Right kidney (tissue), 1 donor: ENCODE measurements at regions not wholly inside any gene's neighbourhood (a gene's known extent, or its start where the extent isn't known, plus 50 kb on each side); places are given as distances from the start of the nearest gene placed in this dataset.

Source experiments
- DNase-seq: peaks from one replicate; pipeline ENCODE4 v3.0.0-alpha.2; 2016

DNA sequence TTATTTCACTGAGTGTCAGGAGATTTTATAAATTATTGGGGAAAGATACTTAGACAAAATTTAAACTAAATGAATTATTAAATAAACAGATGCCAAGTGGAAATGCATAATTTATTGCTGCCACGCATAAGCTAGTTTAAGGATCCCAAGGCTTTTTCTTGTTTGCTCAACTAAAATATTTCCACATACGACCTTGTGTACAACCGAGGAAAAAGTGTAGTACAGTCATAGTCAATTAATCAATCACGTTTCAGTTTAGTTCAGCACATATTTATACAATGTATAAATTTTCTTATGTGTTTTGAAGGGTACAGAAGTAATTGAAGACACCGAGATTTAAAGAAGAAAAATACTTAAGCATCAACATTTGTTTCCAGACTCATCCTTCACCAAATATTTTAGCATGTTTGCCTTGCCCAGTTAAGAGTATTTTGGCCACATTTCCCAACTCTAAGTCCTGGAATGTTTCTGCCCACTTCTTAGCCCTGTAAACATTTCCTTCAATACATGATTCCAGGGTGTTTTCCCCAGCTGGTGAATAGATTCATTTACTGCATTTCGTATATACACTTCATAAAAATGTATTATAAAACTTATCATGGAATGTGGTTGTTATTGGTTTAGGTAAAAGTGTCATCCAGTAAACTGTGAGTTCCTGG lies 652.9 kb downstream of the ELAVL2 start:
- DNase-seq: no peak

DNA sequence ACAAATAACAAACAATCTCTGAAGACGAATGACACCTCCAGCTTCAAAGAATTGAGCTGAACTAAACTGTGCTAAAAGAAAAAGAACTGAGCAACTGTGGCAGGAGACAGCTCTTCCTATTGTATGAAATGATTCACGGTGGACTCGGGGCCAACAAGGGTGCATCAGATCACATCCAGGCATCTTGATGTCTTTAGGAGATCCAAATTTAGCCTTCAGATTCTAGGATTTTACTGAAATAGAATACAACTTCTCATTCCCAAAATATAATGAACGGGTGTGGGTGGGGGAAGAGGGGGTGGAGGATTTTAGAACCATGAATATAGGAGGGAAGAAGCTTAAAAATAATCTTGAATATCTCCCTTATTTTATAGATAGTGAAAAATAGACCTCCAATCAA lies 631.8 kb downstream of the ELAVL2 start:
- no peak for DNase-seq

DNA sequence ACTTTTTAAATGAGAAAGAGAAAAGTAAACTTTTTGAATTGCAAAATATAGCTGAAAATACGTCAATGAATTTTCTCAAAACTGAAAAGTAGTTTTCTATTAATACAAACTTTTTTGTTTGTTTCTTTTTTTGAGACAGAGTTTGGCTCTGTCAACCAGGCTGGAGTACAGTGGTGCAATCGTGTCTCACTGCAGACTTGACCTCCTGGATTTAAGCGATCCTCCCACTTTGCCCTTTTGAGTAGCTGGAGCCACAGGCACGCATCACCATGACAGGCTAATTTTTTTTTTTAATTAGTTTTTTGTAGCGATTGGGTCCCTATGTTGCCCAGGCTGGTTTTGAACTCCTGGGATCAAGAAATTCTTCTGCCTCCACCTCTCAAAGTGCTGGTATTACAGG lies 610.4 kb downstream of the ELAVL2 start:
- no peak for DNase-seq

DNA sequence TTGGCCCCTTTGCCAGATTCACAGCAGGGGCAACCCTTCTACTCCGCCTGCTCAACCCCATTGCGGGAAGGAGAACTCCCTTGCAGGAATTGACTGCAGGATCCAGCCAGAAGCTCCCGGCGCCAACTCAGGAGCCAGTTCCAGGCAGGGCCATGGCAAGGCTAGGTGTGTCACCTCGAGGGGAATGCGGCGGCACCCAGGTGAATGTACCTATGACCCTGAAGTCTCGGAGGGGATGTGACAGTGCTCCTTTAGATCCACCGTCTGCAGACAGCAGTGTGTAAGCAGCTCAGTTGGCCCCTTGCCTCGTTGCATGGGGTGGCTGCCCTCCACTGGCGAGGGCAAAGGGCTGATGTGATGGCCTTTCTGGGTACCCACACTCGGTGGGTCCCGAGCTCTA lies 606.6 kb downstream of the ELAVL2 start:
- no peak for DNase-seq

DNA sequence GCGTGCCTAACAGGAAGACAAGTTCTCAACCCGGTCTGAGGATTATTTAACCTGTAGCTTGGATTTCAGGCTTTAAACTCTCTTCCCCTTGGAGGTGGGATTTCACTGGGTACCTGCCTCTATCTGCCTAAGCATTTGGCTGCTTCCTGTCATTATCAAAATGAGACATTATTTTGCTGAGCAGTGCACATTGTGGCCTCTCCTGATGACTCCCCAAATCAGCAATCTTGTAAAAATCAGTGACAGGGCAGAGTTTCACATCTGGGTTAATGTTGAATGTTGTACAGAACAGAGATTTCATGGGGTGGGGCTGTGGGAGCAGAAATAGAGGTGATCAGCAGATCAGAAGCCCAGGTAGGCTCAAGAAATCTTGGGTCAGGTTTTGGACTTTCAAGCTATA lies 605.9 kb downstream of the ELAVL2 start:
- DNase-seq: no peak

DNA sequence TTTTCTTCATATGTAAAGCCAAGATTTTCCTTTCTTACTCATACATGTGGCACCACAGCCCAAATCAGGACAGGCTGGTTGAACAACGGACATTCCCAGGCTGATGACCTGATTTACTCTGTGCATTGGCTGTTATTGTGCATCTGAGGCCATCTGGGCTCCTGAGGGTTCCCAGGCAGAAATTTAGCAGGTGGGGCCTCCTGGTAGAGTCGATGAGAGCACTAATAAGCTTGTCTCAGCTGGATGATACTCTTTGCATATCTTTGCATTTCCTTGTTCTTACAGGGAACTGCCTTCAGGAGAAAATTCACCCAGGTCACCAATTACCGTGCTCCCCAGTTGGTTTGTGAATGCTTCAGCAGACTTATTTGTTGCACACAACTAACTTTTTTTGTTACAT lies 605.1 kb downstream of the ELAVL2 start:
- no peak for DNase-seq

DNA sequence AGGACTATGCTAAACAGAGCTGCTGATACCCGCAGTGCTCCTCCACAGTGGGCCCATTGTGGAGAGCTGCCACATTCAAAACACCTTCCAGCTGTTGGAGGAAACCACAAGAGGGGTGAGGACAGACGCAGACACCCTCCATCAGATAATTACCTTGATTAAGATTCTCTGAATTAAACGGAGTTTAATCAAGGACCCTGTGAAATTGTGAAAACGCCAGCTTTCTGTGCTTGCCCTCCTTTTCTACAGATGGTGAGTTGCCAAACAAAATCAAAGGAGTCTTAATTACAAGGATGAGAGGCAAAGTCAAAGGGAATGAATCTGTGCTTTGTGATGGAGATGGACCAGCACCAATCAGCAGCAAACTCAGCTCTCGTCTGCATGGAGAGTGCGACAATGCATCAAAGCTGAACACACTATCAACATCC lies 596.1 kb downstream of the ELAVL2 start:
- no peak for DNase-seq

DNA sequence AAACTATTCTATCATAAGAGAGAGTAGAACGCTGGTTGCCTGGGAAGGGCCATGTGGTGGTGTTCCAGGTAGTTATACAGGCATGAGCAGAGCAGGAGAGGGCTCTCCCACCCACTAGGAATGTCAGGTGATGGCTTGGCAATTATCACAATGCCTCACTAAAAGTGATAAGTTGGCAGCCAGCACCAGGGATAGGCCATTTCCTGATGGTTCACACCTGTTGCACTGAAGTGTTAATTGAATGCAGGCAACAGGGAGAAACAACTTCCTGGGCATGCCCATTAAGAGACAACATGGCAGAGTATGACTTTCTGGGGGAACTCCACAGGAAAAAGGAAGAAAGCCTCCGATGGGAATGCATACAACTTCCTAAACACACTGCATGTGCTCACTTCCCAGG lies 593.2 kb downstream of the ELAVL2 start:
- no peak for DNase-seq

DNA sequence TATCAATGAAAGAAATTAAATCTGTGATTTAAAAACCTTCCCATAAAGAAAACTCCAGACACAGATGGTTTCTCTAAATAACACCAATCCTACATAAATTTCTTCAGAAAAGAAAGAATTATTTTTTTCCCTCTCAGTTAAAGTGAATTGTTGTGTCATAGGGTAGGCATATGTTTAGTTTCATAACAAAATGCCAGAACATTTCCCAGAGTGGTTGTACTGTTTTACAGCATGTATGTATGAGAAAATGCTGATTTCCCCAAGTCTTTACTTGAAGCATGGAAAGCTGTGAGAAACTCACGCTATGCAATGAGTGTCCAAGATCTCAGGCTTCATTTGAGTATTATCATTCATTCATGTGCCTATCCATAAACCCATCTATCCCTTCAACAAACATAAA lies 582.5 kb downstream of the ELAVL2 start:
- no peak for DNase-seq

DNA sequence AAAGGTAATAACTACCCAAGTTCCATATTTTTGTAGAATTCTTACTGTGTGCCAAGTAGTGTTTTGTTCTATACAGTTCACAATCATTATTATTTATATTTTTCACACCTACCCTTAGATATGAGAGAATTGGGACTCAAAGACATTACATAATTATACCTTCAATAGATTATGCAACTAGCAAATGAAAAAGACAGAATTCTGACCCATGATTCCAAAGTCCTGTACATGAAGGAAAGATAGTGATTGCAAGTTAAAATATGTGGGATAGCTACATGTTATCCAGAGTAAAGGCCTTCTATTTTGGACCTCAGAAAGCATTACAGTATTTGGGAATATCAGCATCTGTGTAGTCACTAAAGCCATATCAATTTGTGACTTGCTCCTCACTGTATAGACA lies 581.0 kb downstream of the ELAVL2 start:
- no peak for DNase-seq

DNA sequence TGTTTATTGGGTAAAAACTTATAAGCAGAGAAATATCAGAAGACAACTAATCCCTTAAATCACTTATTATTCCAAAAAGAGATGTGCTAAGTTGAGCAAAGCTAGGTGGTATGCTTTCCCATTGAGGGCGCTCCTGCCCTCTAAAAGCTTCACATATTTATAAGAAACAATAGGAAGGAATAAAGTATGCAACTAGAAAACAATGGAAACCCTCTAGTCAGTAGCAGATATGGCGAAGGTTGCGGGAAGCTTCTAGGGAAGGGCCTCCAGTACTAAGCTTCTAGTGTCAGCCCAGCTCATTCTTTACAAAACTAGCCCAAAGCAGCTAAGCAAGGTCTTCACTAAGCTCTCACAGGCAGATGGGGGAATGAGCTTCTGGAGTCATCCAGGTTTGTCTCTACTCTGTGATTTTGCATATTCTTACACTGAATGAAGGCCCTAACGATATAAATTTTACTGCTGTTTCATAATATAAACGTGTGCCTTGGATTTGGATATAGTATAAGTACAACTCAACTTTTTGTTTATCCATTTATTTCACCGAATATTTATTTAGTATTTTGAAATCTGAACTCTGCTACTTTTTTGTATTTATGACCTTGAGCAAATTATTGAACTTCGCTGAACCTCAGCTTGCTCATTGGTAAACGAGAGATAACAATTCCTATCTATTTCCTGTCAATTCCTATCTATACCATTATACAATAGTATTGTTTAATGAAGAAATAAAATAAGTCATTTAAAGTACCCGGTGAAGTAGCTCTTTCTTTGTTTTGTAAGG lies 571.4 kb downstream of the ELAVL2 start:
- DNase-seq: no peak

DNA sequence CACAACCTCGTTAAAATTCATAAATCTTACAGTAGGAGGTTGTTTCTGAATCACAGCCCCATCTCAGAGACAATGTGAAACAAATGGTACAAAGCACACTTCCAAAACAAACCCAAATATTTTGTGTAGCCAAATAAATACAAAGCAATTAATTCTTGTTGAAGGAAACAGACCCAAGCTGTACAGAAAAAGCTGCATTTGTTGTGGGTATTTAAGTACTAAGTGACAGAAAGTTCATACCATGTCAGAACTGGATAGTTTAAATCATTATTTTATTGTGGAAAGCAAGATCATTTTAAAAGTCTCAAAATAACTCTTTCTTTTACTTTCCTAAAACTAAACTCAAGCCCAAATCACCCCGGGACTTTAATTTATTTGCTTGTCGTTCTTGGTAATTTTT lies 570.7 kb downstream of the ELAVL2 start:
- DNase-seq: no peak

DNA sequence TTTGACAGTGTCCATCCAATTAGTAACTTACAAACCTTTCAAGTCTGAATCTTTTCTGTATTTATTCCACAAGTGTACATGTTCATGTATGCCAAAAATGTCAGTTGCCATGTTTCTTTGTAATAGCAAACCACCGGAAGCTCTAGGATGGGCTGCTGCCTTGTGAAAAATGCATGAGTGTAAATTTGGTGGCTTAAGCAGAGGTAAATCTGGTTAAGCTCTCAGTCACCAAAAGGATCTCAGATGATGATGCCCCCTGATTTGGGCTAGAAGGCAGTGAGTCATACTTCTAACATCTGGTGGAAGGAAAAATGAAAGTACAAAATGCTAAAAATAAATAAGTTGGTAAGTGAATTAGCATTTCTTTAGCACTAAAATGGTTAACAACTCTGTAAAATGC lies 567.5 kb downstream of the ELAVL2 start:
- DNase-seq: no peak

DNA sequence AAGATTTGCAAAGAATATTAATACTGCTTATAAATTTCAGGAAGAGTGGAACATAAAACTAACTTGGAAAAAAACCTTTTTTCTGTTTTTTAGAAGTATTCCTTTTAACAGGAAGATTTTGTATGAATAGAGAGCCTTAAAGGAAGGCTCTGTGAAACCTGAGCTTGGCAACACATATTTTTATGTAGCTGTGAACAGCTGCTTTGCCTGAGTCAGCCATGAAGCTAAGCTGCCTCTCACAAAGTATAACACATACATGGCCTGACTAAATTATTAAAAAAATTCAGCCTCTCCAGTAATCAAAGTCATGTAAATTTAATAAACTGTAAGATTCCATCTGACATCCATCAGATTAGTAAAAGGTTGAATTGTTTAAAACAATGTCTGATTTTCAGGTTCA lies 547.5 kb downstream of the ELAVL2 start:
- no peak for DNase-seq

DNA sequence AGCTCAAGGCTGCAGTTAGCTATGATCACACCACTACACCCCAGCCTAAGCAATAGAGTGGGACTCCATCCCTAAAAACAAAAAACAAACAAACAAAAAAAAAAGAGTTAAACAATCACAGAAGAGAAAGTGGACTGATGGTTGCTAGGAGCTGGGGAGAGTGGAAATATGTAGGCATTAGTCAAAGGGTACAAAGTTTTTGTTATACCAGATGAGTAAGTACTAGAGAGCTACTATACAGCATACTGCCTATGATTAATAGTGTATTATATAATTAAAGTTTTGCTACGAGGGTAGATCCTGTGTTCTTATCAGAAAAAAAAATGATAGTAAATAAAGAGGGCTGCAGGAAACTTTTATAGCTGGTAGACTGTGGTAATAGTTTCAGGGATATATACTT lies 538.6 kb downstream of the ELAVL2 start:
- no peak for DNase-seq

DNA sequence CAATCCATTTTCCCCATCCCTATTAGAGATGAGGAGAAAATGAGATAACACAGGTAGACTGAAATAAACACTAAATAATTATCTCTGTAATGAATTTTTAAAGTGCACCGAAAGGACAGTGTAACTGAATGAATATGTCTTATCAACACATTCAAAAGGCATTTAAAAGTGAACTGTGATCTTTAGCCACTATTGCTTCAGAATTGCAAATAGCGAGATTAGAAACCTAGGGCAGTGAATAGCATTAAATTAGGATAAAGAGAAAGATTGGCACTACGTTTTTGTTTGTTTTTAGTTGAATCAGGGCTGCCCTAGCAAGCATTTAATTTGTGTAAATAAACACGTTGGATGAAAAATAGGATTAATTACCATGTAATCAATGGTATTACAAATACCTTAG lies 537.5 kb downstream of the ELAVL2 start:
- DNase-seq: no peak

DNA sequence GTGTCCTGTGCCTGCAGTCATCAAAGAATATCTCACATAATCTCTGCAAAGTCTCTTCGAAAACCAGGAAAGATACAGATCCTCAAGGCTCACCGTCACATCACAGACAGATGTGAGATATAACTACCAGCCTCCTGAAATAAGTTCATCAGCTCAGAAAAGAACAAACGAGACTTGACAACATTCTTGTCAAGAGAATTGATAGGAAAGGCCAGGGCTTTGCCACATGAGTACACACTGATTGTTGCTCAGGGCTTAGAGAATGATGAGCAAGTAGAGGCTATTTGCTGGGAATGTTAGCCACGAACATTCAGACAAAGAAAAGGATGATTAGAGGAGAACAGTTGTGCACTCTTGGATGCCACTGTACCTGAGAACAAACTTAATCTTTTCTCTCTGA lies 535.1 kb downstream of the ELAVL2 start:
- DNase-seq: no peak

DNA sequence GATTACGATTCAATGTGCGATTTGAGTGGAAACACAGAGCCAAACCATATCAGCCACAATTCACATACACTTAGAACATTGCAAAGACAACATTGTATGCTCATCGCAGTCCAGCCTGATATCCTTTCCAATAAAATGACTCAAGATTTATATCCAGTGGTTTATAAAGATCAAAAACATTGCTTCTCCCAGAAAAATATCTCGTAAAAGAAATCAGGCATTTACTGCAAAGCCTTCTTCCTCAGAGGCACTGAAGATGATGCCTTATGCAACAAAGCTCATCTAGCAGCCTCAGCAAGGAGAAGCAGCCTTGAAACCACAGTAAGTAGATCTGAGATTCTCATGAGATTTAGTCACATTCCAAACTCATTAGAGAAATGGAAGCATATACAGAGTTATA lies 523.8 kb downstream of the ELAVL2 start:
- no peak for DNase-seq

DNA sequence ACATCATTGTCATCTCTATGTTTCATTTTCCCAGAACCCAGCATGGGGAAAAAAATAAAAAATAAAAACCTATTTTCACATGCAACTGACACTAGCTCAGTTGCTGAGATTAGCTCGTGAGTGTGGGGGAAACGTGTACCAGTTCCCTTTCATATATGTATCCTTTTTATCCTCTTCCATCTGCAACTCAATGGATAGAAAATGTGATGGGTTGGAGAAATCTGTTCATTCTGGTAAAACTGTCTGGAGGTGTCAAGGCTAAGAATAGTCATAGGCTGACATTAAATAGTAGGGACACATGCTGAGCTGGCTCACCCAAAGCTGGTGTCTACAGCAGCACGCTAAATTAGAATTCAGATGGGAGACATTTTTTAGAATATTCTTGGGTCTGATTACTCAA lies 519.3 kb downstream of the ELAVL2 start:
- no peak for DNase-seq

DNA sequence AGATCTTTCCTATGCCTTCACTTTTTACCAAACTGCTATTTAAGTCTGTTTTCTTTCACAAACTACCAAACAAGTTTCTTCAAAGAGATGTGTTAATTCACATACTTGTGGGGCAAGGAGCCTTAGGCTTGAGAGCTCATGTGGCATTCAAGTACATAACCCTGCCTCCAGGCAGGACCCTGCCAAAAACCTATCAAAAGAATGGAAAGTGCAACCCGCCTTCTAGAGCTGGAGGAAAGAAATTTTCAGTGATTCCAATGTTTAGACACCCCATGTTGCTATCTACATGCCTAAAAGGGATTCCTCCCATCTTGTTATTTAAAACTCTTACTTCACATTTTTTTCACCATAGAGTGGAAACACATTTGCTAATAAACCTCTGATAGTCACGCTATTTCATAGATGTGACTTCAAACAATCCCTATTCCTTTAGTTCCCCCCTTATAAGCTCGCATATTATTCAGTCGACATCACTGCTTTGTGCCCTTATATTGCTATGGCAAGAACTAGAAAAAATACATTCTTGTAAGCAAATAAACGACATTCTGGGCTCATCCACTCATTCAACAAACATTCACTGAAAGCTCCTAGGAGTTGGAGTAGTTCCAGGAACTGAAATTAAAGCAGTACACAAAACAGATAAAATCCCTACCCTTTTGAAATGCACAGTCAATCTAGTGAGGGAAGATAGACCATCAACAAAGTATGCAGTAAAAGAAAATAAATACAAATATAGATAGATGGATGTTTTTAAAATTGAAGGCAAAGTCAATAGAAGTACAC lies 518.1 kb downstream of the ELAVL2 start:
- DNase-seq: no peak

DNA sequence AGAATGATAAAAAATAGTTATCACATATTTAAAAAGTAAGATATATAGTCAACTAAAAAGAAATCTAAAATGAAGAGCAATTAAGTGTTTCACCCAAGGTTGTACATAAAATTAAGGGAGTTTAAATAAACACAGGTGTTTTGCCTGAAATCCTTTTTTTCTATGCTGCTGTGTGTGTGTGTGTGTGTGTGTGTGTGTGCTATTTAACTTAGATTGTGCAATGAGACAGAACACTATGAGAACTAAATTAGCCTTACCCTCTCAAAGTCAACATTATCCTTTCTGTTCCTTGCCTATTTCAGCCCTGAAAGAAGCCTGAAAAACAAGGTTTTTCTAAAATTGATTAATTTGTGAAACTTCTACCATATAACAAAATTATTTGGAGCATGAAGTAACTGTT lies 516.2 kb downstream of the ELAVL2 start:
- no peak for DNase-seq

DNA sequence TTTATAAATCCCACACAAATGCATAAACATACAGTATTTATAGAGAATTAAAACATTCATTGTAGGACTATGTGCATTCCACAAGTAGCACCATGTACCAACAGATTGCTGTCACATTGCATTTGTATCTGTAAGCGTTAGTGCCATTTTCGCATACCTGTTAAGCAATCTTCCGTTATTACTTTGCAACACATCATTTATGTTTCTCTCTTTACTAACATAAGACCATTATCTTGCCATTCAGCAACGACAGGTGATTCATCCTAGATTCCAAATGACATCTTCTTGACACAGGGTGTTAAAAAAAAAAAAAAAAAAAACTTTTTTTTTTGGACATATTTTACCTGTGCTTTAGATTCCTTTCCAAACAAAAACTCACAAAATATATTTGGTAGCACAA lies 511.8 kb downstream of the ELAVL2 start:
- no peak for DNase-seq

DNA sequence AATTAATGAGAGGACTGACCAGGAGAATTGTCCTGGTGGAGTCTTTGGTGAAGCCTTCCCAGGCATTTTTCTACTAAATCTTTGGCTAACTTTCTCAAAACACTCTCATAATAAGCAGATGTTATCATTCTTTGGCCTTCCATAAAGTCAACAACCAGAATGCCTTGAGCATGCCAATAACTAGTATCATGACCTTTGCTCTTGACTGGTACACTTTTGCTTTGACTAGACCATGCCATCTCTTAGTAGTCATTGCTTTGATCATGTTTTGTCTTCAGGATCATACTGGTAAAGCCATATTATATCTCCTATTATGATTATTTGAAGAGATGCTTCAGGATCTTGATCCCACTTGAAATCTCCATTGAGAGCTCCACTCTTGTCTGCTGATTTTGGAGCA lies 506.9 kb downstream of the ELAVL2 start:
- no peak for DNase-seq

DNA sequence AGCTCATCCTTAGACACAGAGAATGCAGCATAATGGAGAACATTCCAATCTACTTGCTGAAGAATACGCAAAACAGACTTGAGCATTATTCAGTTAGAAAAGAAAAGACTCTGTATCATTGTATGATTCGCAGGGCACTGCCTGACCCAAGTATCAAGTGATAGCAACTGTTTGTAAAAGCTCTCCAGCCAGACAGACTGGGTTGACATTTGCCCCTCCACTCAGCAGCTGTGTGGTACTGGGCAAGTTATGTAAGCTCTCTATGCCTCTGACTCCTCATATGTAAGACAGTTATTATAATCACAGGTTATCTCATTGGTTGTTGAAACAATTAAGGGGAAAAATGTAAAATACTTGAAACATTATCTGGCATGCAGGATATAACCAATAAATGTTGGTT lies 505.0 kb downstream of the ELAVL2 start:
- no peak for DNase-seq
